ENCODE measurements at regions not wholly inside any gene's neighbourhood (a gene's known extent, or its start where the extent isn't known, plus 50 kb on each side); places are given as distances from the start of the nearest gene placed in this dataset.

GRCh38 chr21:22827422-22827821, 1829.2 kb downstream of the NCAM2 start:
- TF ChIP-seq FOXK2 (IDR thresholded peaks at IDR 0.05) (no peak), SP1 (IDR thresholded peaks at IDR 0.05) (no peak), SUZ12 (IDR thresholded peaks at IDR 0.05) (no peak), ELF4 (IDR thresholded peaks at IDR 0.05) (no peak), TARDBP (IDR thresholded peaks at IDR 0.05) (no peak), BHLHE40 (IDR thresholded peaks at IDR 0.05; ENCODE audit: borderline replicate concordance) (no peak), ARNT (IDR thresholded peaks at IDR 0.05) (no peak), FOXM1 (IDR thresholded peaks at IDR 0.05; ENCODE audit: borderline replicate concordance) (no peak), LEF1 (IDR thresholded peaks at IDR 0.05; ENCODE audit: borderline replicate concordance) (no peak), PKNOX1 (IDR thresholded peaks at IDR 0.05) (no peak)
